SK-N-MC (cell line): ENCODE measurements at regions not wholly inside any gene's neighbourhood (a gene's known extent, or its start where the extent isn't known, plus 50 kb on each side); places are given as distances from the start of the nearest gene placed in this dataset.

Experiments used
- DNase-seq: peaks from one replicate; pipeline ENCODE4 v3.0.0-alpha.2; 2011; ENCODE audit warnings: low read depth, low spot score
- H3K27ac ChIP-seq: fragments of 200-600 bp; sonication (generic); 2 replicates; pipeline ENCODE4 v1.5.1; 2016; ENCODE audit warnings: mixed run types
- H3K36me3 ChIP-seq: fragments of 200-600 bp; sonication (generic); 2 replicates; pipeline ENCODE4 v1.6.1; 2017; ENCODE audit warnings: antibody characterized with exemption, low read length, mixed read lengths; ENCODE audit not compliant: insufficient read depth
- H3K4me3 ChIP-seq: fragments of 200-600 bp; sonication (generic); 2 replicates; pipeline ENCODE4 v1.5.1; 2016
- H3K9ac ChIP-seq: fragments of 200-600 bp; sonication (generic); 2 replicates; pipeline ENCODE4 v1.8.0; 2017; ENCODE audit warnings: mixed run types, mixed read lengths; ENCODE audit not compliant: insufficient read length
- H3K9me3 ChIP-seq: fragments of 200-600 bp; sonication (generic); 2 replicates; pipeline ENCODE4 v1.6.1; 2017; ENCODE audit warnings: low read depth, mild to moderate bottlenecking, antibody characterized with exemption, low read length, moderate library complexity, mixed read lengths
- EZH2 ChIP-seq: fragments of 200-600 bp; sonication (generic); IDR thresholded peaks from one replicate; pipeline ENCODE4 v1.6.1; 2017; ENCODE audit warnings: antibody characterized with exemption
- FOXP2 ChIP-seq: optimal IDR thresholded peaks from 2 replicates; pipeline ENCODE3; 2011; ENCODE audit warnings: mild to moderate bottlenecking, moderate library complexity; ENCODE audit not compliant: insufficient read depth; ENCODE audit errors: extremely low read length, control extremely low read depth
- POLR2AphosphoS5 ChIP-seq: IDR thresholded peaks from 2 replicates; pipeline ENCODE4 v1.6.1; 2012; ENCODE audit warnings: mild to moderate bottlenecking, low read depth, low read length, borderline replicate concordance

GRCh38 chr4:152104901-152105357 is 344.1 kb upstream of the GATB start:
- TF ChIP-seq POLR2AphosphoS5 = no peak
- TF ChIP-seq FOXP2 = no peak
- TF ChIP-seq EZH2 = no peak
- Histone ChIP-seq H3K36me3 (no peaks in the 10 kb centered on the region), H3K9me3 (no peaks in the 10 kb centered on the region), H3K9ac (no peak overlapping the region), H3K27ac (no peak overlapping the region), H3K4me3 (no peak overlapping the region)
- DNase-seq = no peak

- H3K9ac ChIP-seq = no peak overlapping the region
- H3K27ac ChIP-seq = no peak overlapping the region
- H3K4me3 ChIP-seq = no peak overlapping the region
Observed at GRCh38 chr4:152104356-152104755, 343.5 kb upstream of the GATB start.

GRCh38 chr4:152103181-152103901 is 342.5 kb upstream of the GATB start:
- DNase-seq = no peak
- TF ChIP-seq FOXP2 = no peak
- no peak for TF ChIP-seq POLR2AphosphoS5
- TF ChIP-seq EZH2 = no peak

More at GRCh38 chr4:152104356-152104755, 343.5 kb upstream of the GATB start:
- Histone ChIP-seq H3K36me3 (no peaks in the 10 kb centered on the region), H3K9me3 (no peaks in the 10 kb centered on the region)
- DNase-seq = no peak
- TF ChIP-seq FOXP2 (no peak), POLR2AphosphoS5 (no peak), EZH2 (no peak)

GRCh38 chr4:152102436-152103000 is 341.7 kb upstream of the GATB start:
- H3K9ac ChIP-seq = no peak overlapping the region

More at GRCh38 chr4:152103181-152103901, 342.5 kb upstream of the GATB start:
- Histone ChIP-seq H3K36me3 (no peaks in the 10 kb centered on the region), H3K9me3 (no peaks in the 10 kb centered on the region), H3K9ac (no peak overlapping the region), H3K27ac (no peak overlapping the region), H3K4me3 (no peak overlapping the region)

GRCh38 chr4:152101556-152102435 is 341.0 kb upstream of the GATB start:
- Histone ChIP-seq H3K9me3 (no peaks in the 10 kb centered on the region), H3K4me3 (no peak overlapping the region), H3K27ac (no peak overlapping the region), H3K36me3 (no peaks in the 10 kb centered on the region), H3K9ac (no peak overlapping the region)
- no peak for TF ChIP-seq POLR2AphosphoS5
- no peak for TF ChIP-seq FOXP2
- TF ChIP-seq EZH2 = no peak
- DNase-seq = no peak

More at GRCh38 chr4:152102436-152103000, 341.7 kb upstream of the GATB start:
- no peak for TF ChIP-seq FOXP2
- TF ChIP-seq EZH2 = no peak
- no peak for TF ChIP-seq POLR2AphosphoS5
- no peak overlapping the region for H3K4me3 ChIP-seq
- no peaks in the 10 kb centered on the region for H3K9me3 ChIP-seq
- no peak for DNase-seq
- no peaks in the 10 kb centered on the region for H3K36me3 ChIP-seq
- no peak overlapping the region for H3K27ac ChIP-seq

- no peak overlapping the region for H3K27ac ChIP-seq
- no peak overlapping the region for H3K4me3 ChIP-seq
- TF ChIP-seq FOXP2 = no peak
- TF ChIP-seq POLR2AphosphoS5 = no peak
- TF ChIP-seq EZH2 = no peak
- no peak overlapping the region for H3K9ac ChIP-seq
- DNase-seq = no peak
- H3K9me3 ChIP-seq = no peaks in the 10 kb centered on the region
- H3K36me3 ChIP-seq = no peaks in the 10 kb centered on the region
Observed at GRCh38 chr4:152100379-152101201, 339.8 kb upstream of the GATB start.

- no peak overlapping the region for H3K27ac ChIP-seq
- H3K4me3 ChIP-seq = no peak overlapping the region
- no peak for DNase-seq
- H3K36me3 ChIP-seq = no peaks in the 10 kb centered on the region
- H3K9ac ChIP-seq = no peak overlapping the region
- no peak for TF ChIP-seq EZH2
- TF ChIP-seq POLR2AphosphoS5 = no peak
- no peak for TF ChIP-seq FOXP2
- H3K9me3 ChIP-seq = no peaks in the 10 kb centered on the region
Observed at GRCh38 chr4:152099981-152100378, 339.2 kb upstream of the GATB start.

GRCh38 chr4:152099555-152099954 is 338.7 kb upstream of the GATB start:
- H3K9ac ChIP-seq = no peak overlapping the region
- TF ChIP-seq FOXP2 (no peak), POLR2AphosphoS5 (no peak), EZH2 (no peak)
- no peak for DNase-seq
- no peak overlapping the region for H3K4me3 ChIP-seq
- H3K36me3 ChIP-seq = no peaks in the 10 kb centered on the region
- H3K9me3 ChIP-seq = no peaks in the 10 kb centered on the region
- H3K27ac ChIP-seq = no peak overlapping the region
